ENCODE measurements at regions not wholly inside any gene's neighbourhood (a gene's known extent, or its start where the extent isn't known, plus 50 kb on each side); places are given as distances from the start of the nearest gene placed in this dataset.

GRCh38 chr20:57999465-58000111 is 228.9 kb downstream of the ANKRD60 start:
- no peak for TF ChIP-seq CTCF (conservative IDR thresholded peaks at IDR 0.05; ENCODE audit: low read length)
- TF ChIP-seq EZH2phosphoT487 (IDR thresholded peaks at IDR 0.05; ENCODE audit: borderline replicate concordance, low read depth, low read length) = no peak

Data from OCI-LY7 (cell line).